Glutamatergic neuron (in vitro differentiated cells): ENCODE measurements at regions not wholly inside any gene's neighbourhood (a gene's known extent, or its start where the extent isn't known, plus 50 kb on each side); places are given as distances from the start of the nearest gene placed in this dataset.

Experiments used
- DNase-seq: peaks from one replicate; pipeline ENCODE4 v3.0.0; 2022
- H3K27ac Mint-ChIP-seq: one replicate; pipeline ENCODE4 v1.8.0; 2020; ENCODE audit warnings: mild to moderate bottlenecking, mixed read lengths, inconsistent platforms; ENCODE audit not compliant: unreplicated experiment
- H3K27me3 Mint-ChIP-seq: one replicate; pipeline ENCODE4 v1.8.0; 2020; ENCODE audit warnings: mild to moderate bottlenecking, moderate library complexity, mixed read lengths, inconsistent platforms; ENCODE audit not compliant: unreplicated experiment
- H3K36me3 Mint-ChIP-seq: one replicate; pipeline ENCODE4 v1.8.0; 2020; ENCODE audit warnings: mild to moderate bottlenecking, mixed read lengths, inconsistent platforms; ENCODE audit not compliant: unreplicated experiment
- H3K4me1 Mint-ChIP-seq: one replicate; pipeline ENCODE4 v1.8.0; 2020; ENCODE audit warnings: mild to moderate bottlenecking, low read depth, mixed read lengths, inconsistent platforms; ENCODE audit not compliant: unreplicated experiment
- H3K4me3 Mint-ChIP-seq: one replicate; pipeline ENCODE4 v1.8.0; 2020; ENCODE audit warnings: mild to moderate bottlenecking, mixed read lengths, inconsistent platforms; ENCODE audit not compliant: unreplicated experiment
- H3K9me3 Mint-ChIP-seq: one replicate; pipeline ENCODE4 v1.8.0; 2020; ENCODE audit warnings: mild to moderate bottlenecking, moderate library complexity, mixed read lengths, inconsistent platforms; ENCODE audit not compliant: unreplicated experiment
- TF ChIP-seq, protein P1 (sequence below): fragments of 200-600 bp; sonication (generic); IDR thresholded peaks from one replicate; pipeline ENCODE4 v1.5.0; 2021; ENCODE audit not compliant: partially characterized antibody, unreplicated experiment

DNA sequence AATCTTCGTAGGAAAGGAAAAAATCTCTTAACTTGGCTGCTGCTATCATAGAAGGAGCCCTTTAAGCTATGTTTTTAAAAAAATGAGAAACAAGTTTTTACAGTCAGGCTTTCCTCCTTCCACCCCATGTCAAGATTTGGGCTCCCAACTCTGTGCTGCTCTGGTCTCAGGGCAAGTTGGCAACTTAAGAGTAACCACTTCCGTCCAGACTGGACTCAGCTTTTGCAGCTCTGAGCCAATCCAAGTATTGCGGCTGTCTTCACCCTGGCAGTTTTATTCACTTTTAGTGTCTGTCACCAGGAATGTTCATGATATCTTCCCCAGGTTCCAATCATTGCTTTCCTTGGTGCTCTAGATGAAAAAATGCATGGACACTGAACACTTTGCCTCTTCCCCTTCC, 115.9 kb upstream of the GAS1 start:
- Mint-ChIP-seq H3K27me3 (peaks cover 2% of the 10 kb centered on the region), H3K9me3 (no peaks in the 10 kb centered on the region), H3K36me3 (peaks cover 9% of the 10 kb centered on the region), H3K4me1 (no peaks in the 10 kb centered on the region), H3K4me3 (no peak overlapping the region), H3K27ac (no peak overlapping the region)
- no peak for DNase-seq
- TF ChIP-seq, protein P1, sequence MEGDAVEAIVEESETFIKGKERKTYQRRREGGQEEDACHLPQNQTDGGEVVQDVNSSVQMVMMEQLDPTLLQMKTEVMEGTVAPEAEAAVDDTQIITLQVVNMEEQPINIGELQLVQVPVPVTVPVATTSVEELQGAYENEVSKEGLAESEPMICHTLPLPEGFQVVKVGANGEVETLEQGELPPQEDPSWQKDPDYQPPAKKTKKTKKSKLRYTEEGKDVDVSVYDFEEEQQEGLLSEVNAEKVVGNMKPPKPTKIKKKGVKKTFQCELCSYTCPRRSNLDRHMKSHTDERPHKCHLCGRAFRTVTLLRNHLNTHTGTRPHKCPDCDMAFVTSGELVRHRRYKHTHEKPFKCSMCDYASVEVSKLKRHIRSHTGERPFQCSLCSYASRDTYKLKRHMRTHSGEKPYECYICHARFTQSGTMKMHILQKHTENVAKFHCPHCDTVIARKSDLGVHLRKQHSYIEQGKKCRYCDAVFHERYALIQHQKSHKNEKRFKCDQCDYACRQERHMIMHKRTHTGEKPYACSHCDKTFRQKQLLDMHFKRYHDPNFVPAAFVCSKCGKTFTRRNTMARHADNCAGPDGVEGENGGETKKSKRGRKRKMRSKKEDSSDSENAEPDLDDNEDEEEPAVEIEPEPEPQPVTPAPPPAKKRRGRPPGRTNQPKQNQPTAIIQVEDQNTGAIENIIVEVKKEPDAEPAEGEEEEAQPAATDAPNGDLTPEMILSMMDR: no peak

GRCh38 chr9:87063871-87064270, 116.6 kb upstream of the GAS1 start:
- Mint-ChIP-seq H3K9me3 (no peaks in the 10 kb centered on the region), H3K27ac (no peak overlapping the region), H3K27me3 (peaks cover 2% of the 10 kb centered on the region), H3K36me3 (peaks cover 5% of the 10 kb centered on the region), H3K4me1 (no peaks in the 10 kb centered on the region), H3K4me3 (no peak overlapping the region)
- DNase-seq: no peak
- TF ChIP-seq, protein P1: no peak

DNA sequence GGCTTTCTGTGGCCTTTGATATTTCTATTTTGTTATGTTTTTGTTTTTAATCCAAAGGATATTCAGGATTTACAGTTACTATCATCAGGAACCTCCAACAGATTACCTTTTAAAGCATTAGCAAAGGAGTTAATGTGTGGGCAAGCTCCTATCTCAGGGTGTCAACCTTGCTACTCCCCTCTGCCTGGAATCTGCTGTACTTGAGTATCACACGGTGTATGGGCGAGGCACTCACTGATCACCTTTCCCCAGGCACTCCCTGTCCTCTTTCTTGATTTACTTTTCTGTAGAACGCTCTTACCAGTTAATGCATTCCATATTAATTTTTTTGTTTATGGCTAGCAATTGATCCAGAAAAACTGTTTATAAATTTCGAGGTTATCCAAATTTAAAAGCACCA, 117.0 kb upstream of the GAS1 start:
- no peak overlapping the region for H3K27ac Mint-ChIP-seq
- no peak overlapping the region for H3K4me3 Mint-ChIP-seq
- TF ChIP-seq, protein P1: no peak
- H3K36me3 Mint-ChIP-seq: peaks cover under 1% of the 10 kb centered on the region
- no peaks in the 10 kb centered on the region for H3K27me3 Mint-ChIP-seq
- no peaks in the 10 kb centered on the region for H3K9me3 Mint-ChIP-seq
- no peaks in the 10 kb centered on the region for H3K4me1 Mint-ChIP-seq
- no peak for DNase-seq

GRCh38 chr9:87065981-87066380, 118.7 kb upstream of the GAS1 start:
- Mint-ChIP-seq H3K4me3 (no peak overlapping the region), H3K27me3 (no peaks in the 10 kb centered on the region), H3K27ac (no peak overlapping the region), H3K9me3 (no peaks in the 10 kb centered on the region), H3K4me1 (peaks cover 2% of the 10 kb centered on the region), H3K36me3 (no peaks in the 10 kb centered on the region)
- no peak for DNase-seq
- TF ChIP-seq, protein P1: no peak

DNA sequence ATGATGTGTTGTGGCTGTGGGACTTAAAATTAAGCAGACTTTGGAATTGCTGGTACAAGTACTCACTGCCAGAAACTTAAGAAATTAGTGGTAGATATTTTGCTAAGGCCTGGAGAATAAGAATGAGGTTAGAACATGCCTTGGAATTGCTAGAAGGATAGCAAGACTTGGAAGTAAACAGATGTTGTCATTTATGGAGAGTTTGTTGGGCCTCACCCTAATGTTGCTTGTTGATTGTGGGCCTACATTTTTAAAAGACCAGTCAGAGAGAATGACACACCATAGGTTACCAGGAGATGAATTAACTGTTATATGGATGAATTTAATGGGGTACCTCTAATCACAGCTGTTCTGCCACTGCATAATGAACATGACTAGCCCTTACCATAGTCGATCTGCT, 120.1 kb upstream of the GAS1 start:
- no peaks in the 10 kb centered on the region for H3K36me3 Mint-ChIP-seq
- DNase-seq: no peak
- no peak overlapping the region for H3K4me3 Mint-ChIP-seq
- H3K9me3 Mint-ChIP-seq: no peaks in the 10 kb centered on the region
- no peaks in the 10 kb centered on the region for H3K27me3 Mint-ChIP-seq
- H3K27ac Mint-ChIP-seq: no peak overlapping the region
- TF ChIP-seq, protein P1: no peak
- H3K4me1 Mint-ChIP-seq: peaks cover 2% of the 10 kb centered on the region
